ENCODE measurements at regions not wholly inside any gene's neighbourhood (a gene's known extent, or its start where the extent isn't known, plus 50 kb on each side); places are given as distances from the start of the nearest gene placed in this dataset.

GRCh38 chrX:150159537-150159936 lies 203.6 kb upstream of the MAMLD1 start:
- no peak overlapping the region for H3K9ac ChIP-seq (ENCODE audit: insufficient read depth in 1 of 2, low read length in 2 of 2)
- DNase-seq (no peak), ATAC-seq (ENCODE audit: insufficient read depth, low FRiP score) (no peak)
- 76 to 86% methylated on average over 3 of the region's 3 CpGs for WGBS, 2 donors
- TF ChIP-seq CTCF (IDR thresholded peaks at IDR 0.05; ENCODE audit: control extremely low read depth, extremely low read depth) = no peak
- no peak overlapping the region for H3K27ac ChIP-seq (ENCODE audit: low read depth in 1 of 2, low read length in 1 of 2)
- H3K27me3 ChIP-seq (ENCODE audit: control insufficient read depth in 3 of 3, insufficient read depth in 3 of 3, low read length in 2 of 3) = no peaks in the 10 kb centered on the region
- no peak overlapping the region for H3K4me3 ChIP-seq
- H3K36me3 ChIP-seq (ENCODE audit: control insufficient read depth in 4 of 4, insufficient read depth in 4 of 4, low read length in 4 of 4) = no peaks in the 10 kb centered on the region
- no peaks in the 10 kb centered on the region for H3K9me3 ChIP-seq (ENCODE audit: control insufficient read depth in 4 of 4, insufficient read depth in 3 of 4, low read length in 3 of 4)
- peaks cover 0 to 5% (median 0%) of the 10 kb centered on the region in 5 donors for H3K4me1 ChIP-seq (ENCODE audit: control insufficient read depth in 5 of 5, insufficient read depth in 5 of 5, low read length in 5 of 5)

- ATAC-seq (ENCODE audit: insufficient read depth, low FRiP score) = no peak
- H3K4me3 ChIP-seq = no peak overlapping the region
Measured at GRCh38 chrX:150160656-150161055, 202.5 kb upstream of the MAMLD1 start.

GRCh38 chrX:150161193-150161592 lies 201.9 kb upstream of the MAMLD1 start:
- 77 to 89% methylated on average over 1 of the region's 1 CpG for WGBS, 2 donors
- Histone ChIP-seq H3K27me3 (ENCODE audit: control insufficient read depth in 3 of 3, insufficient read depth in 3 of 3, low read length in 2 of 3) (no peaks in the 10 kb centered on the region), H3K4me3 (no peak overlapping the region), H3K27ac (ENCODE audit: low read depth in 1 of 2, low read length in 1 of 2) (no peak overlapping the region), H3K36me3 (ENCODE audit: control insufficient read depth in 4 of 4, insufficient read depth in 4 of 4, low read length in 4 of 4) (no peaks in the 10 kb centered on the region), H3K4me1 (ENCODE audit: control insufficient read depth in 5 of 5, insufficient read depth in 5 of 5, low read length in 5 of 5) (no peaks in the 10 kb centered on the region), H3K9ac (ENCODE audit: insufficient read depth in 1 of 2, low read length in 2 of 2) (no peak overlapping the region), H3K9me3 (ENCODE audit: control insufficient read depth in 4 of 4, insufficient read depth in 3 of 4, low read length in 3 of 4) (no peaks in the 10 kb centered on the region)
- DNase-seq (no peak), ATAC-seq (ENCODE audit: insufficient read depth, low FRiP score) (no peak)
- no peak for TF ChIP-seq CTCF (IDR thresholded peaks at IDR 0.05; ENCODE audit: control extremely low read depth, extremely low read depth)

More at GRCh38 chrX:150160656-150161055, 202.5 kb upstream of the MAMLD1 start:
- TF ChIP-seq CTCF (IDR thresholded peaks at IDR 0.05; ENCODE audit: control extremely low read depth, extremely low read depth) = no peak
- H3K4me1 ChIP-seq (ENCODE audit: control insufficient read depth in 5 of 5, insufficient read depth in 5 of 5, low read length in 5 of 5) = peaks cover 0 to 3% (median 0%) of the 10 kb centered on the region in 5 donors
- H3K9me3 ChIP-seq (ENCODE audit: control insufficient read depth in 4 of 4, insufficient read depth in 3 of 4, low read length in 3 of 4) = no peaks in the 10 kb centered on the region
- DNase-seq = no peak
- no peak overlapping the region for H3K27ac ChIP-seq (ENCODE audit: low read depth in 1 of 2, low read length in 1 of 2)
- H3K36me3 ChIP-seq (ENCODE audit: control insufficient read depth in 4 of 4, insufficient read depth in 4 of 4, low read length in 4 of 4) = no peaks in the 10 kb centered on the region
- no peaks in the 10 kb centered on the region for H3K27me3 ChIP-seq (ENCODE audit: control insufficient read depth in 3 of 3, insufficient read depth in 3 of 3, low read length in 2 of 3)
- no peak overlapping the region for H3K9ac ChIP-seq (ENCODE audit: insufficient read depth in 1 of 2, low read length in 2 of 2)

- no peak overlapping the region for H3K27ac ChIP-seq (ENCODE audit: low read depth in 1 of 2, low read length in 1 of 2)
- DNase-seq (no peak), ATAC-seq (ENCODE audit: insufficient read depth, low FRiP score) (no peak)
- no peaks in the 10 kb centered on the region for H3K9me3 ChIP-seq (ENCODE audit: control insufficient read depth in 4 of 4, insufficient read depth in 3 of 4, low read length in 3 of 4)
- no peaks in the 10 kb centered on the region for H3K27me3 ChIP-seq (ENCODE audit: control insufficient read depth in 3 of 3, insufficient read depth in 3 of 3, low read length in 2 of 3)
- 71 to 89% methylated on average over 4 of the region's 4 CpGs for WGBS, 2 donors
- no peaks in the 10 kb centered on the region for H3K36me3 ChIP-seq (ENCODE audit: control insufficient read depth in 4 of 4, insufficient read depth in 4 of 4, low read length in 4 of 4)
- H3K9ac ChIP-seq (ENCODE audit: insufficient read depth in 1 of 2, low read length in 2 of 2) = no peak overlapping the region
- no peak overlapping the region for H3K4me3 ChIP-seq
- H3K4me1 ChIP-seq (ENCODE audit: control insufficient read depth in 5 of 5, insufficient read depth in 5 of 5, low read length in 5 of 5) = no peaks in the 10 kb centered on the region
- TF ChIP-seq CTCF (IDR thresholded peaks at IDR 0.05; ENCODE audit: control extremely low read depth, extremely low read depth) = no peak
Measured at GRCh38 chrX:150162141-150162540, 201.0 kb upstream of the MAMLD1 start.
